HG03442 (cell line): ENCODE measurements at regions not wholly inside any gene's neighbourhood (a gene's known extent, or its start where the extent isn't known, plus 50 kb on each side); places are given as distances from the start of the nearest gene placed in this dataset.
A peak's percentile ranks its signal among the peaks of the same experiment; 100 is the strongest.

Experiments used
- ATAC-seq: cut with Tn5 transposase; IDR thresholded peaks from one replicate; pipeline ENCODE4 v1.9.1; 2021; ENCODE audit warnings: mild to moderate bottlenecking, moderate library complexity; ENCODE audit not compliant: unreplicated experiment

- ATAC-seq: no peak
Measured at GRCh38 chr12:67573566-67573965, 75.0 kb upstream of the DYRK2 start.

DNA sequence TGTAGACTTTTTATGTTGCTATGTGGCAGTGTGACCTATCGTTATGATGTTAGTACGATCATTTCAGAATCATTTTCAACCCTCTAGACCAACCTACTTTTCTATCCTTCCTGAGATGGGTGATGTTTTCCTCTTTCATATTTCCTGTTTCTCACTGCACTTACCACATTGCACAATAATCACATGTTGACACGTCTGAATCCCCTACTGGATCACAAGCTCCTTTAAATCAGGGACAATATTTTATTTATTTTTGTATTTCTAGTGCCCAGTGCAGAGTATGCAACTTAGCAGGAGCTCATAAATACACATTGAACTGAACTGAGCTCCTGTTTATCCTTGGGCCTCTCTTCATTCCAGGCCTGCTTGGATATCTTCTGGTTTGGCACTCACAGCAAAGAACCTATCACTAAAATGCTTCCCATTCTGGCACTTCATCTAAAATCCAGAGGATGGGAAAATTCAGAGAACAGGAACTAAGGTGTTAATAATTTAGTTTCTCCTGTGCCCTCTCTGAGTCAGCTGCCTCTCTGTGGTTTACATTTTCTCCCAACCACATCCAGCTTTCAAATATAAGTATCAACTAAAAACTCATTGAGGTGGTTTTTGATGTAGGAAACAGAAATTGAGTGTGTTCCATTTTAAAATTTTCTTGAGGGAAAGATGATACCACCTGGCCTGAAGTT is 69.4 kb upstream of the DYRK2 start:
- ATAC-seq: no peak

GRCh38 chr12:67579662-67580003 is 68.9 kb upstream of the DYRK2 start:
- ATAC-seq: no peak

GRCh38 chr12:67582238-67582834 is 66.2 kb upstream of the DYRK2 start:
- ATAC-seq: no peak

GRCh38 chr12:67582844-67583243 is 65.7 kb upstream of the DYRK2 start:
- no peak for ATAC-seq

DNA sequence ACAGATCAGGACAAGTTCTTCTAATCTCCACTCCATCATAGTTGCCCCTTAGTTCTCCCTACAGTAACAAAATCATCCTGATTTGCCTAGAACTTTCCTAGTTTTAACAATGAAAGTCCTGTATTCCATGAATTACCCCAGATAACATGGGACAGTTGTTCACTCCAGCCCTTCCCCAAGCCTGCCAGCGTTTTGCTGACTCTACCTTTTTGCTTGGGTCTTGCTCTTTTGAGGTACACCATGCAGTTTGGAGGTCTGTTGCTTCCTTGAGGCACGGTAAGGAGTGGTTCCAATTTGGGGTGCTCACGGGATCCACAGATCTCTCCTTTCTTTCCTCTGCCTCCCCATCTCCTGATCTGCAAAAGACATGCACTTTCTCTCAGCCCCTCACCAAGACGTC is 61.6 kb upstream of the DYRK2 start:
- no peak for ATAC-seq

- ATAC-seq: no peak
Measured at GRCh38 chr12:67589078-67589477, 59.5 kb upstream of the DYRK2 start.

GRCh38 chr12:67590149-67590790 is 58.3 kb upstream of the DYRK2 start:
- no peak for ATAC-seq

- ATAC-seq: peak; percentile 79
Measured at GRCh38 chr12:67592228-67593011, 56.1 kb upstream of the DYRK2 start.

DNA sequence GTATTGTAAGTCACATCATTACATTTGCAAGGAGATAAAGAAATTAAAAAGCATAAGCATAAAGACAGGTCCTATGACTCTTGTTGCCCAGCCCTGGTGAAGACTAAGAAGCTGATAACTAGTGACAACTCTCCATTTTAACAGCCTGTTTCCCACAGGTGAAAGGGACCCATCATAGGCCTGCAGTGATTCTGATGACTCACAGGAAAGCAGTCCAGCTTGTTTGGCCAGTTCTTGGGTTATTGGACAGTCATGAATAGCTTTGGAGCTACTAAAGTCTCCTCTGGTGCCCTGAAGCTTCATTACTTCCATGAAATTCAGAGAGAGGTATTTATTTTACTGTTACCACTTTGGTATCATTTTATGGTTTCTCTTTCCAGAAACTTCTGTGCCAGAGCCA is 55.5 kb upstream of the DYRK2 start:
- ATAC-seq: no peak

GRCh38 chr12:67593461-67594330 is 54.8 kb upstream of the DYRK2 start:
- no peak for ATAC-seq

GRCh38 chr12:67594888-67595287 is 53.7 kb upstream of the DYRK2 start:
- ATAC-seq: no peak

DNA sequence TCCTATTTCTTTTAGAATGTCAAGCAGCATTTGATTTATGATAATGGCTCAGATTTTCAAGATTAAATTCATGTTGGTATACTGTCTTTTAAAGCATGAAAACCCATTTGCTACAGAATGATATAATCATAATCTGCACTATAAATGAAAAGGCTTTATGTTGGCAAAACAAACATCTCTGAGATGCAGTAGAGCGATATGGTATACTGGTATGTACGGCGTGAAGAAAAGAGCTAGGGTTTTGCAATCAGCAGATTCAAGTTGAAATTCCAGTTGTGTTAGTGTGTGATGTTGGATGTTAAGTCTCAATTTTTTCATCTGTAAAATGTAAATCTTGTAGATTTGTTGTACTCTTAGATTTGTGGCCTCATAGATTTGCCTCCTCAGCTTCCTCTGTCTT is 53.2 kb upstream of the DYRK2 start:
- ATAC-seq: no peak

DNA sequence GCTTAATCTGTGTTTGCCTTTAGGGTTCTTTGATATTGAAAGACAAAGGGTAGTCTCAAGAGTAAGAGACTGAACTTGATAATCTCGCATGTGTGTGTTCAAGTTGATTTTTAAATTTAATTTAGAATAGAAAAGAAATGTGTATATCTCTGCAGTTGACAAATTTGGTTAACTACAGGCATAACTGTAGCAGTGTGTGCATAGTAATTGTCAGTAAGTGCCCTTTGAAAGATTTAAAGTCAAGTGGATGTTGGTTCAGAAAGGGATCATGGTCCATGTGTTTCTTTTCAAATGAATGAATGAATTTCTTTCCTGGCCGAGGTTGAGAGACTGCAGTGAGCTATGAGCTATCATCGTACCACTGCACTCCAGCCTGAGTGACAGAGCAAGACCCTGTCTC is 49.9 kb upstream of the DYRK2 start:
- ATAC-seq: no peak
